ENCODE measurements at regions not wholly inside any gene's neighbourhood (a gene's known extent, or its start where the extent isn't known, plus 50 kb on each side); places are given as distances from the start of the nearest gene placed in this dataset.

GRCh38 chrX:45765281-45765680 lies 564.6 kb upstream of the DIPK2B start:
- no peak for TF ChIP-seq GATA2 (IDR thresholded peaks at IDR 0.05; ENCODE audit: insufficient read depth, insufficient read length, low read depth, low read length)
- peak; percentile 8 for TF ChIP-seq POLR2AphosphoS5 (IDR thresholded peaks at IDR 0.05; ENCODE audit: insufficient read depth, low read depth, low read length)
- no TSS peak for BruUV-seq (replicated peaks)
- peak overlapping the region; percentile 10 to 100 (median 43) for H3K4me3 ChIP-seq (replicated peaks in 1 of 3; ENCODE audit: insufficient read depth in 1 of 3, low read depth in 1 of 3, low read length in 3 of 3)
- H2AFZ ChIP-seq (ENCODE audit: low read depth, low read length): no peak overlapping the region
- peak overlapping the region; percentile 87 for H3K27ac ChIP-seq (ENCODE audit: insufficient read depth, low read depth, low read length)
- no peaks in the 10 kb centered on the region for H4K20me1 ChIP-seq (replicated peaks; ENCODE audit: control insufficient read depth, extremely low read depth, insufficient read depth, low read length)
- peaks cover 97% of the 10 kb centered on the region for H3K79me2 ChIP-seq (ENCODE audit: control insufficient read depth, insufficient read depth, low read length)
- no peaks in the 10 kb centered on the region for H3K9me3 ChIP-seq (replicated peaks; ENCODE audit: control insufficient read depth, insufficient read depth, low read length)
- intact Hi-C loops (cut with micrococcal nuclease): no loop called here
- no peak for DNase-seq (ENCODE audit: low read depth, low spot score)
- H3K9ac ChIP-seq (replicated peaks; ENCODE audit: extremely low read depth, insufficient read depth, low read length): peak overlapping the region; percentile 99
- H3K27me3 ChIP-seq (ENCODE audit: control insufficient read depth in 2 of 2, insufficient read depth in 2 of 2, low read length in 2 of 2): no peaks in the 10 kb centered on the region
- no peak for FAIRE-seq
- ChIA-PET CTCF (interaction anchor here (1.4 kb wide), 1 partner anchor 37 kb away, joined by 4 read pairs; no protein-coding TSS in a partner anchor), POLR2A (interaction anchor here (0.7 to 1.8 kb wide), 2 partner anchors 12 to 55 kb away, joined by 4 to 5 read pairs; no protein-coding TSS in a partner anchor)
- H3K36me3 ChIP-seq (ENCODE audit: control insufficient read depth in 2 of 2, extremely low read depth in 1 of 2, insufficient read depth in 2 of 2, low read length in 2 of 2): peaks cover 0 to 11% of the 10 kb centered on the region in 2 experiments
- no peaks in the 10 kb centered on the region for H3K9me1 ChIP-seq (replicated peaks; ENCODE audit: control insufficient read depth, extremely low read depth, insufficient read depth, low read length)
- H3K4me1 ChIP-seq (ENCODE audit: control insufficient read depth, extremely low read depth, insufficient read depth, low read length): peaks cover 48% of the 10 kb centered on the region
- dilution Hi-C loops (cut with MboI; ENCODE audit: extremely low pct_ligation_motif_present, low sequenced_read_pairs): no loop called here
- peak overlapping the region; percentile 98 for H3K4me2 ChIP-seq (ENCODE audit: insufficient read depth, low read length)

GRCh38 chrX:45762699-45763647 lies 562.3 kb upstream of the DIPK2B start:
- H3K4me3 ChIP-seq (replicated peaks in 1 of 3; ENCODE audit: insufficient read depth in 1 of 3, low read depth in 1 of 3, low read length in 3 of 3): no peak overlapping the region
- TF ChIP-seq CTCF (IDR thresholded peaks at IDR 0.05; ENCODE audit: extremely low read depth in 1 of 2, insufficient read depth in 1 of 2, low read depth in 1 of 2, low read length in 2 of 2): no peak
- no peak for TF ChIP-seq JUN (IDR thresholded peaks at IDR 0.05; ENCODE audit: borderline replicate concordance, insufficient read depth, insufficient read length, low read depth)
- TF ChIP-seq POLR2AphosphoS5 (IDR thresholded peaks at IDR 0.05; ENCODE audit: insufficient read depth, low read depth, low read length): peak; percentile 30
- ChIA-PET CTCF (no interaction called here), POLR2A (interaction anchor here (0.8 kb wide), 1 partner anchor 43 kb away, joined by 3 read pairs; no protein-coding TSS in a partner anchor)
- peaks cover 71% of the 10 kb centered on the region for H3K4me1 ChIP-seq (ENCODE audit: control insufficient read depth, extremely low read depth, insufficient read depth, low read length)
- H3K36me3 ChIP-seq (ENCODE audit: control insufficient read depth in 2 of 2, extremely low read depth in 1 of 2, insufficient read depth in 2 of 2, low read length in 2 of 2): peaks cover 0 to 5% of the 10 kb centered on the region in 2 experiments
- no peaks in the 10 kb centered on the region for H3K27me3 ChIP-seq (ENCODE audit: control insufficient read depth in 2 of 2, insufficient read depth in 2 of 2, low read length in 2 of 2)
- H3K9me1 ChIP-seq (replicated peaks; ENCODE audit: control insufficient read depth, extremely low read depth, insufficient read depth, low read length): no peaks in the 10 kb centered on the region
- peak; percentile 44 for DNase-seq (ENCODE audit: low read depth, low spot score)
- peak overlapping the region; percentile 57 for H3K27ac ChIP-seq (ENCODE audit: insufficient read depth, low read depth, low read length)
- no peak for FAIRE-seq
- H4K20me1 ChIP-seq (replicated peaks; ENCODE audit: control insufficient read depth, extremely low read depth, insufficient read depth, low read length): no peaks in the 10 kb centered on the region
- dilution Hi-C loops (cut with MboI; ENCODE audit: extremely low pct_ligation_motif_present, low sequenced_read_pairs): no loop called here
- peaks cover 96% of the 10 kb centered on the region for H3K79me2 ChIP-seq (ENCODE audit: control insufficient read depth, insufficient read depth, low read length)
- H3K4me2 ChIP-seq (ENCODE audit: insufficient read depth, low read length): peak overlapping the region; percentile 86
- intact Hi-C loops (cut with micrococcal nuclease): no loop called here
- no TSS peak for BruUV-seq (replicated peaks)
- H2AFZ ChIP-seq (ENCODE audit: low read depth, low read length): no peak overlapping the region
- peak overlapping the region; percentile 43 for H3K9ac ChIP-seq (replicated peaks; ENCODE audit: extremely low read depth, insufficient read depth, low read length)
- no peaks in the 10 kb centered on the region for H3K9me3 ChIP-seq (replicated peaks; ENCODE audit: control insufficient read depth, insufficient read depth, low read length)
